Activated CD4-positive, alpha-beta T cell treated with anti-CD3 and anti-CD28 coated beads, Interleukin-10, Interleukin-2, amounts not matched to agents 100 ng/mL and 50 ng/mL, durations not matched to agents 16 hours and 8 hours (primary cell): ENCODE measurements at regions not wholly inside any gene's neighbourhood (a gene's known extent, or its start where the extent isn't known, plus 50 kb on each side); places are given as distances from the start of the nearest gene placed in this dataset.
"Not testable (repeated sequence)": the region's sequence is repeated elsewhere in the genome, so short reads cannot be mapped to it uniquely, and the experiment has no call there.

ENCODE experiments used
- DNase-seq: peaks from one replicate; pipeline ENCODE4 v3.0.0-alpha.2; 2020

- no peak for DNase-seq
Observed at GRCh38 chr19:37303591-37304171, 67.2 kb upstream of the ZNF527 start.

- DNase-seq, result no peak
Observed at GRCh38 chr19:37304190-37304883, 66.6 kb upstream of the ZNF527 start.

- no peak for DNase-seq
Observed at GRCh38 chr19:37304884-37305255, 66.0 kb upstream of the ZNF527 start.

GRCh38 chr19:37306383-37306963 lies 64.4 kb upstream of the ZNF527 start:
- DNase-seq, result no peak

- DNase-seq, result no peak
Observed at GRCh38 chr19:37309834-37310575, 60.9 kb upstream of the ZNF527 start.

GRCh38 chr19:37312531-37313334 lies 58.2 kb upstream of the ZNF527 start:
- DNase-seq, result peak; percentile 30

- no peak for DNase-seq
Observed at GRCh38 chr19:37313335-37313627, 57.6 kb upstream of the ZNF527 start.

- DNase-seq, result peak; percentile 96
Observed at GRCh38 chr19:37317403-37318209, 53.3 kb upstream of the ZNF527 start.

- not testable (repeated sequence) for DNase-seq
Observed at GRCh38 chr19:37320988-37321387, 49.9 kb upstream of the ZNF527 start.
